SK-N-MC (cell line): ENCODE measurements at regions not wholly inside any gene's neighbourhood (a gene's known extent, or its start where the extent isn't known, plus 50 kb on each side); places are given as distances from the start of the nearest gene placed in this dataset.

Experiments
- DNase-seq: peaks from one replicate; pipeline ENCODE4 v3.0.0-alpha.2; 2011; ENCODE audit warnings: low read depth, low spot score
- H3K27ac ChIP-seq: fragments of 200-600 bp; sonication (generic); 2 replicates; pipeline ENCODE4 v1.5.1; 2016; ENCODE audit warnings: mixed run types
- H3K36me3 ChIP-seq: fragments of 200-600 bp; sonication (generic); 2 replicates; pipeline ENCODE4 v1.6.1; 2017; ENCODE audit warnings: antibody characterized with exemption, low read length, mixed read lengths; ENCODE audit not compliant: insufficient read depth
- H3K4me3 ChIP-seq: fragments of 200-600 bp; sonication (generic); 2 replicates; pipeline ENCODE4 v1.5.1; 2016
- H3K9ac ChIP-seq: fragments of 200-600 bp; sonication (generic); 2 replicates; pipeline ENCODE4 v1.8.0; 2017; ENCODE audit warnings: mixed run types, mixed read lengths; ENCODE audit not compliant: insufficient read length
- H3K9me3 ChIP-seq: fragments of 200-600 bp; sonication (generic); 2 replicates; pipeline ENCODE4 v1.6.1; 2017; ENCODE audit warnings: low read depth, mild to moderate bottlenecking, antibody characterized with exemption, low read length, moderate library complexity, mixed read lengths
- EZH2 ChIP-seq: fragments of 200-600 bp; sonication (generic); IDR thresholded peaks from one replicate; pipeline ENCODE4 v1.6.1; 2017; ENCODE audit warnings: antibody characterized with exemption
- FOXP2 ChIP-seq: optimal IDR thresholded peaks from 2 replicates; pipeline ENCODE3; 2011; ENCODE audit warnings: mild to moderate bottlenecking, moderate library complexity; ENCODE audit not compliant: insufficient read depth; ENCODE audit errors: extremely low read length, control extremely low read depth
- POLR2AphosphoS5 ChIP-seq: IDR thresholded peaks from 2 replicates; pipeline ENCODE4 v1.6.1; 2012; ENCODE audit warnings: mild to moderate bottlenecking, low read depth, low read length, borderline replicate concordance

DNA sequence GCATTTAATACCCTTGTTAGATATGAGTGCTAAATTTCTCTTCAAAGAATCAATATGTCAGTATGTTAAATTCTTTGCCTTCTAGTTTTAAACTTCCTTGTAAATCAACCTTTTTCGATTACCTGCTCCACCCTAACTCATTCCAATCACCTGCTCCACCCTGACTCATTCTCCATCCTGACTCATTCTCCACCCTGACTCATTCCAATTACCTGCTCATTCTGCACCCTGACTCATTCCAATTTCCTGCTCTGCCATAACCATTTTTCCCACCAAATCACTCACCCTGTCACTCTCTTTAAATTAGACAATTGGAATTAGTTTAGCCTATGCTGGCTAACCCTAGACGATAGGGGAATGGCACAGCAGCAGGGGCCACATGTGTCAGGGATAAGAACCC lies 519.5 kb upstream of the LRRC4C start:
- TF ChIP-seq EZH2 = no peak
- no peak for TF ChIP-seq FOXP2
- no peak for TF ChIP-seq POLR2AphosphoS5
- Histone ChIP-seq H3K9me3 (no peaks in the 10 kb centered on the region), H3K27ac (no peak overlapping the region), H3K36me3 (no peaks in the 10 kb centered on the region), H3K9ac (no peak overlapping the region), H3K4me3 (no peak overlapping the region)
- no peak for DNase-seq

DNA sequence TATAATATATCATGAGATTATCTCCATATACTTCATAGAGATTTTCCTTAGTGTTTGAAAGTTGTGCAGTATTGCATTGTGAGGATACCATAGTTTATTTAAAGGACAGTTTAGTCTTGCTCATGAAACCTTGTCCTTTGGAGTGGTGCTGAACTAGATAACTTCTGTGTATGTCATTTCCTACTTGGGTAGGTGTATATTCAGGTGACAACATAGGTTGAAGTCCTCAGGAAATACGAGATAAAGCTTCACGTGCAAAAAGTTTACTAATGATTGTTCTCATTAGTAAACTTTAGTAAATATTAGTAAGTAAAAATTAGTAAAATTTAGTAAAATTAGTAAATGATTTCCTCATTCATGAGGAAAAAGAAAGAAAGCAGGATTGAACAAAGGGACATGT lies 521.3 kb upstream of the LRRC4C start:
- no peaks in the 10 kb centered on the region for H3K9me3 ChIP-seq
- H3K4me3 ChIP-seq = no peak overlapping the region
- no peak for TF ChIP-seq FOXP2
- TF ChIP-seq POLR2AphosphoS5 = no peak
- no peak for TF ChIP-seq EZH2
- no peak overlapping the region for H3K27ac ChIP-seq
- H3K9ac ChIP-seq = no peak overlapping the region
- no peaks in the 10 kb centered on the region for H3K36me3 ChIP-seq
- DNase-seq = no peak

DNA sequence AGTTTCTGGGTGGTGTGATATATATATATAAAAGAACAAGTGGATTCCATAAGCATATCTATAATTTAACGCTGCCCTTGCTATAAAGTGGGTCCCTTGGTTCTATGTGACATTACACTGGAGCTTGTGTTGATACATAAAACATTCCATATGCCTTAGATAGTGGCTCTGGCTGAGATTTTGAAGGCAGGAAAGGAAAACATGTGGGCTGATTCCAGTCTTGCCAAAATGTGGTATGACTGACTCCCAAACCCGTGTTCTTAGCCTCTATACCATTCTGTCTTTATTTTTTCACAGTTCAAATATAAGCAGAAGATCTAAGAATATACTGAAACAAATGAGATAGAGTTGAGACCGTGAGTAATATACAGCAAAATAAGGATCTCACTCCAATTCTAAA lies 522.8 kb upstream of the LRRC4C start:
- DNase-seq = no peak

DNA sequence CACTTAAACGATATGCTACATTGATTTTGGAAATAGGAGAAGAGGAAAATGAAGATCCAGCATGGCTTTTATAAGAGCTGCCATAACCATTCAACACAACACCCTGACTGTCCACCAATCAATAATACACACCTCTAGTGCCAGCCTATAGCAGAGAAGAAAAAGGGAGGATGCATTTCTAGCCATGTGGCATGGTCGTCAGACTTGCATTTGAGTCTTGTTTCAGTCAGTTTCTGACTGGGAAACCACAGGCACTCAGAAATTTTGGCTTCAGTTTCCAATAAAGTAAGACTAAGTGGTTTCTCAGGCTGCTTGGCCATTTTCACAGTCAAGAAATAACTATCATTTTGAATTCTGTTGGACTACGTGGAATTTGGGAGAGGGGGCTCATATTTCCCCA lies 523.5 kb upstream of the LRRC4C start:
- Histone ChIP-seq H3K27ac (no peak overlapping the region), H3K4me3 (no peak overlapping the region), H3K9me3 (no peaks in the 10 kb centered on the region), H3K9ac (no peak overlapping the region), H3K36me3 (no peaks in the 10 kb centered on the region)
- TF ChIP-seq EZH2 = no peak
- no peak for TF ChIP-seq FOXP2
- no peak for TF ChIP-seq POLR2AphosphoS5
- DNase-seq = no peak

More for the DNA sequence above, 522.8 kb upstream of the LRRC4C start:
- Histone ChIP-seq H3K9ac (no peak overlapping the region), H3K4me3 (no peak overlapping the region), H3K9me3 (no peaks in the 10 kb centered on the region), H3K36me3 (no peaks in the 10 kb centered on the region), H3K27ac (no peak overlapping the region)
- TF ChIP-seq EZH2 (no peak), POLR2AphosphoS5 (no peak), FOXP2 (no peak)

DNA sequence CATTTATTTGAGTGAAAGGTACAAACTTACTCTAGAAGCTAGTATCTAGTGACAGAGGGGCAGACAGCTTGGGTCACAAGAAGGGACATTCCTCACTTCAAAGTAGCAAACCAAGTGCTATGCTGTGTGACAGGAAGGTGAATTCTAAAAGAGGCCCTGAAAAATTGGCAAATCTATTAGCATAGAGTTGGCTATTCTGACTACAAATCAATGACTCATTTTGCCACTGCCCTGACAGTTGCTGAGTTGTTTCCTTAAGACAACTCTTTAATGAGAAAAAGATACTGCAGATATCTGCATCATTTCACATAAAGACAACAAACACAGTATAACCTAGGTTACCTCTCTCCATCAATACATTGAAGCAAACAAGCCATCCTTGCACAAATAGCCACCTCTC lies 524.0 kb upstream of the LRRC4C start:
- TF ChIP-seq EZH2 = no peak
- no peak for TF ChIP-seq FOXP2
- no peak for TF ChIP-seq POLR2AphosphoS5
- no peaks in the 10 kb centered on the region for H3K9me3 ChIP-seq
- no peak for DNase-seq

DNA sequence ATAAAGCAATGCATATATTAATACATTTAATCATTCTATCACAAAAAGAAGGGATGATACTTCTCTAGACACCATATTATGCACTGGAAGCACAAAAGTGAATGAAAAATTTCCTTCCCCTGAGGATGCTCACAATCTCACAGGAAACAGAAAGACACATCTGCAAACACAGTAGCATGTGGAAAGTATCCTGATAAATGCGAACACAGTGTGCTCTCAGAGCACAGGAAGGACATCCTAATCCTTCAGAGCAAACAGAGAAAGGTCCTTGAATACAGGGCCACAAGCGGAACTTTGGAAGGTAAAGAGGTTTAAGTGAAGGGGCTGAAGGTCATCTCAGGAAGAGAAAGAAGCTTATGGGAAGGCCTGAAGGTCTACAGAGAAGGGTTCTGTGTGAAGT lies 524.6 kb upstream of the LRRC4C start:
- Histone ChIP-seq H3K27ac (no peak overlapping the region), H3K9ac (no peak overlapping the region), H3K9me3 (no peaks in the 10 kb centered on the region), H3K36me3 (no peaks in the 10 kb centered on the region), H3K4me3 (no peak overlapping the region)
- TF ChIP-seq EZH2 (no peak), POLR2AphosphoS5 (no peak), FOXP2 (no peak)
- DNase-seq = no peak

More for the DNA sequence above, 524.0 kb upstream of the LRRC4C start:
- H3K4me3 ChIP-seq = no peak overlapping the region
- H3K36me3 ChIP-seq = no peaks in the 10 kb centered on the region
- no peak overlapping the region for H3K9ac ChIP-seq
- no peak overlapping the region for H3K27ac ChIP-seq

DNA sequence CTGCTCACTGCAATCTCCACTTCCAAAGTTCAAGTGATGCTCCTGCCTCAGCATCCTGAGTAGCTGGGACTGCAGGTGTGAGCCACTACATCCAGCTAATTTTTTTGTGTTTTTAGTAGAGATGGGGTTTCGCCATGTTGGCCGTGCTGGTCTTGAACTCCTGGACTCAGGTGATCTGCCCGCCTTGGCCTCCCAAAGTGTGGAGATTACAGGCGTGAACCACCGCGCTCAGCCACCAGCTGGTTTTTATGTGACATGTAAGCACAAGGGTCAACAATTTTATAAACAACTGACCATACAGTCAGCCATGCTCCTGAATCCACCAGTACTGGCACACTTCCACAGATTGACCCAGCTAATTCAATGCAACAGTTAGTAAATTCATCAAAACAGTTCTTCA lies 526.3 kb upstream of the LRRC4C start:
- H3K4me3 ChIP-seq = no peak overlapping the region

DNA sequence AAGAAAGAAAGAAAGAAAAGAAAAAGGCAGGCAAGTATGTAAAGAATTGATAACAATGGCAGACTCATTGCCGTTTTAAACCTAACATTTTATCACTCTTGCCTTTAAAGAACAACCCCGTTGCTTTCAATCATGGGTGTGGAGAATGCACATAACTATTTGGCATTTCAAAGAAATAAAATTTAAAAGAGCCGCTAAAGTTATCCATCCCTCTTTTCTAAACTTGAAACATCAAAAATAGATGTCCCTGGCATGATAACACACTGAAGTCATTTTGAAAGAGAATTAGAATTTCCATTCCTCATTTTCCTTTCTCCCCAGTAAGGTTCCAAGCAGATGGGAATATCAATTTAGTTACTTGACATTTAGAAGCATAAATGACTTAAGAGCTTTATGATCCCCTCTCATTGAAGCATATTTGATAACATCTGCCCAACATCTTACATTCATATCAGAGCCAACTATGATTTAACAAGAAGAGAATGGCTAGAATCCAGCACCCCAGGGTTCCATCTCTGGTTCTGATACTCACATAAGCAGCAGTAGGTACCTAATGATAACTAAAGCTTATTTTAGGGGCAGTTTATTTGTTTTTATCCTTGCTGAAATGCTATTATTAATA lies 529.6 kb upstream of the LRRC4C start:
- no peak overlapping the region for H3K4me3 ChIP-seq
- DNase-seq = no peak
- no peaks in the 10 kb centered on the region for H3K36me3 ChIP-seq
- TF ChIP-seq POLR2AphosphoS5 (no peak), FOXP2 (no peak), EZH2 (no peak)
- H3K9me3 ChIP-seq = no peaks in the 10 kb centered on the region
- H3K27ac ChIP-seq = no peak overlapping the region
- H3K9ac ChIP-seq = no peak overlapping the region

More for the DNA sequence above, 526.3 kb upstream of the LRRC4C start:
- no peaks in the 10 kb centered on the region for H3K36me3 ChIP-seq
- no peak for TF ChIP-seq EZH2
- TF ChIP-seq POLR2AphosphoS5 = no peak
- TF ChIP-seq FOXP2 = no peak
- DNase-seq = no peak
- no peak overlapping the region for H3K9ac ChIP-seq
- no peaks in the 10 kb centered on the region for H3K9me3 ChIP-seq
- H3K27ac ChIP-seq = no peak overlapping the region
